Activated T-helper 2 cell treated with anti-CD3 and anti-CD28 coated beads, Interferon-gamma antibody, Interleukin-2, Interleukin-4, amounts not matched to agents 10 μg/mL and 5 μg/mL and 100 μg/mL, durations not matched to agents 14 hours and 24 hours and 36 hours (primary cell): ENCODE measurements at regions not wholly inside any gene's neighbourhood (a gene's known extent, or its start where the extent isn't known, plus 50 kb on each side); places are given as distances from the start of the nearest gene placed in this dataset.

Experiments used
- DNase-seq: peaks from one replicate; pipeline ENCODE4 v3.0.0; 2021; ENCODE audit warnings: low spot score
- H3K27ac Mint-ChIP-seq: one replicate; pipeline ENCODE4 v1.8.0; 2021; ENCODE audit warnings: mixed read lengths
- H3K27me3 Mint-ChIP-seq: one replicate; pipeline ENCODE4 v1.8.0; 2021; ENCODE audit warnings: low read depth, mixed read lengths
- H3K36me3 Mint-ChIP-seq: one replicate; pipeline ENCODE4 v1.8.0; 2021; ENCODE audit warnings: low read depth, mixed read lengths
- H3K4me1 Mint-ChIP-seq: one replicate; pipeline ENCODE4 v1.8.0; 2021; ENCODE audit warnings: low read depth, mixed read lengths
- H3K4me3 Mint-ChIP-seq: one replicate; pipeline ENCODE4 v1.8.0; 2021; ENCODE audit warnings: low read depth, mild to moderate bottlenecking, moderate library complexity, mixed read lengths
- H3K9me3 Mint-ChIP-seq: one replicate; pipeline ENCODE4 v1.8.0; 2021; ENCODE audit warnings: mixed read lengths
- intact Hi-C: fragments of 100-400 bp; cut with micrococcal nuclease; formaldehyde crosslinking; loops from one replicate; pipeline ENCODE4 v1.15.1; 2023

- H3K4me1 Mint-ChIP-seq: peaks cover 4% of the 10 kb centered on the region
- no peak overlapping the region for H3K4me3 Mint-ChIP-seq
- H3K27me3 Mint-ChIP-seq: peaks cover 17% of the 10 kb centered on the region
- intact Hi-C loops: no loop called here
- H3K36me3 Mint-ChIP-seq: no peaks in the 10 kb centered on the region
- DNase-seq: no peak
- no peaks in the 10 kb centered on the region for H3K9me3 Mint-ChIP-seq
- H3K27ac Mint-ChIP-seq: no peak overlapping the region
Measured at GRCh38 chr16:86122681-86123342, 223.8 kb downstream of the IRF8 start.

GRCh38 chr16:86124321-86124720 lies 225.4 kb downstream of the IRF8 start:
- DNase-seq: no peak
- Mint-ChIP-seq H3K9me3 (no peaks in the 10 kb centered on the region), H3K27me3 (peaks cover 17% of the 10 kb centered on the region), H3K4me3 (no peak overlapping the region), H3K36me3 (no peaks in the 10 kb centered on the region), H3K4me1 (peaks cover 4% of the 10 kb centered on the region), H3K27ac (no peak overlapping the region)
- intact Hi-C loops: no loop called here

GRCh38 chr16:86126891-86127290 lies 227.9 kb downstream of the IRF8 start:
- H3K9me3 Mint-ChIP-seq: no peaks in the 10 kb centered on the region
- no peaks in the 10 kb centered on the region for H3K4me1 Mint-ChIP-seq
- intact Hi-C loops: no loop called here
- no peak for DNase-seq
- no peak overlapping the region for H3K4me3 Mint-ChIP-seq
- no peak overlapping the region for H3K27ac Mint-ChIP-seq
- H3K27me3 Mint-ChIP-seq: peaks cover 10% of the 10 kb centered on the region
- no peaks in the 10 kb centered on the region for H3K36me3 Mint-ChIP-seq

- H3K4me1 Mint-ChIP-seq: no peaks in the 10 kb centered on the region
- no peak overlapping the region for H3K4me3 Mint-ChIP-seq
- no peak overlapping the region for H3K27ac Mint-ChIP-seq
- no peaks in the 10 kb centered on the region for H3K36me3 Mint-ChIP-seq
- DNase-seq: no peak
- intact Hi-C loops: no loop called here
- peaks cover 7% of the 10 kb centered on the region for H3K27me3 Mint-ChIP-seq
- no peaks in the 10 kb centered on the region for H3K9me3 Mint-ChIP-seq
Measured at GRCh38 chr16:86127366-86127765, 228.4 kb downstream of the IRF8 start.

- no peaks in the 10 kb centered on the region for H3K4me1 Mint-ChIP-seq
- no peak overlapping the region for H3K27ac Mint-ChIP-seq
- intact Hi-C loops: no loop called here
- H3K9me3 Mint-ChIP-seq: no peaks in the 10 kb centered on the region
- no peaks in the 10 kb centered on the region for H3K36me3 Mint-ChIP-seq
- DNase-seq: no peak
- H3K4me3 Mint-ChIP-seq: no peak overlapping the region
- H3K27me3 Mint-ChIP-seq: peaks cover 7% of the 10 kb centered on the region
Measured at GRCh38 chr16:86128246-86128645, 229.3 kb downstream of the IRF8 start.

- Mint-ChIP-seq H3K9me3 (no peaks in the 10 kb centered on the region), H3K36me3 (no peaks in the 10 kb centered on the region), H3K27ac (no peak overlapping the region), H3K4me3 (no peak overlapping the region), H3K27me3 (peaks cover 5% of the 10 kb centered on the region), H3K4me1 (no peaks in the 10 kb centered on the region)
- DNase-seq: no peak
- intact Hi-C loops: no loop called here
Measured at GRCh38 chr16:86129541-86129940, 230.6 kb downstream of the IRF8 start.

GRCh38 chr16:86133377-86133776 lies 234.4 kb downstream of the IRF8 start:
- Mint-ChIP-seq H3K4me3 (no peak overlapping the region), H3K27ac (no peak overlapping the region), H3K36me3 (no peaks in the 10 kb centered on the region), H3K9me3 (no peaks in the 10 kb centered on the region), H3K27me3 (peaks cover 2% of the 10 kb centered on the region), H3K4me1 (no peaks in the 10 kb centered on the region)
- intact Hi-C loops: no loop called here
- DNase-seq: no peak

- Mint-ChIP-seq H3K27ac (no peak overlapping the region), H3K27me3 (peaks cover 2% of the 10 kb centered on the region), H3K36me3 (no peaks in the 10 kb centered on the region), H3K4me1 (no peaks in the 10 kb centered on the region), H3K9me3 (no peaks in the 10 kb centered on the region), H3K4me3 (no peak overlapping the region)
- no peak for DNase-seq
- intact Hi-C loops: no loop called here
Measured at GRCh38 chr16:86133847-86134375, 234.9 kb downstream of the IRF8 start.

- Mint-ChIP-seq H3K4me3 (no peak overlapping the region), H3K27ac (no peak overlapping the region), H3K4me1 (no peaks in the 10 kb centered on the region), H3K9me3 (no peaks in the 10 kb centered on the region), H3K27me3 (no peaks in the 10 kb centered on the region), H3K36me3 (no peaks in the 10 kb centered on the region)
- no peak for DNase-seq
- intact Hi-C loops: no loop called here
Measured at GRCh38 chr16:86134802-86135461, 236.0 kb downstream of the IRF8 start.

GRCh38 chr16:86137359-86137758 lies 238.4 kb downstream of the IRF8 start:
- Mint-ChIP-seq H3K36me3 (no peaks in the 10 kb centered on the region), H3K4me3 (no peak overlapping the region), H3K4me1 (no peaks in the 10 kb centered on the region), H3K27me3 (no peaks in the 10 kb centered on the region), H3K27ac (no peak overlapping the region), H3K9me3 (no peaks in the 10 kb centered on the region)
- no peak for DNase-seq
- intact Hi-C loops: no loop called here

- Mint-ChIP-seq H3K27ac (no peak overlapping the region), H3K4me1 (no peaks in the 10 kb centered on the region)
Measured at GRCh38 chr16:86138121-86139085, 239.4 kb downstream of the IRF8 start.

GRCh38 chr16:86142801-86143236 lies 243.9 kb downstream of the IRF8 start:
- intact Hi-C loops: no loop called here
- Mint-ChIP-seq H3K9me3 (no peaks in the 10 kb centered on the region), H3K36me3 (no peaks in the 10 kb centered on the region), H3K27ac (no peak overlapping the region), H3K27me3 (no peaks in the 10 kb centered on the region), H3K4me3 (no peak overlapping the region), H3K4me1 (no peaks in the 10 kb centered on the region)
- DNase-seq: no peak

More at GRCh38 chr16:86138121-86139085, 239.4 kb downstream of the IRF8 start:
- intact Hi-C loops: no loop called here
- no peaks in the 10 kb centered on the region for H3K9me3 Mint-ChIP-seq
- H3K4me3 Mint-ChIP-seq: no peak overlapping the region
- H3K36me3 Mint-ChIP-seq: no peaks in the 10 kb centered on the region
- no peak for DNase-seq
- no peaks in the 10 kb centered on the region for H3K27me3 Mint-ChIP-seq
